A549 (cell line): ENCODE measurements at regions not wholly inside any gene's neighbourhood (a gene's known extent, or its start where the extent isn't known, plus 50 kb on each side); places are given as distances from the start of the nearest gene placed in this dataset.
A peak's percentile ranks its signal among the peaks of the same experiment; 100 is the strongest.

Experiments used
- ATAC-seq, 2 experiments: fragments of 200-7000 bp in 1 of 2; fragments of >200 bp in 1 of 2; cut with Nextera tagmentation in 1 of 2; cut with Tn5 transposase in 1 of 2; 3 replicates each; pipeline versions ENCODE4 v1.8.0 to v1.9.1; 2018 to 2020; ENCODE audit warnings: mild to moderate bottlenecking in 1 of 2, moderate library complexity in 1 of 2
- CTCF ChIA-PET: fragments of 300-600 bp; sonication (Branson Sonifier 250); formaldehyde crosslinking; extraction: SDS; loops from one replicate; lab custom pipeline; 2021; ENCODE audit warnings: antibody characterized with exemption, inconsistent platforms; lab: Yijun Ruan, JAX
- POLR2A ChIA-PET: fragments of 350-600 bp; formaldehyde crosslinking; extraction: SDS; loops from one replicate; lab custom pipeline; 2021; ENCODE audit warnings: antibody characterized with exemption, inconsistent platforms; lab: Yijun Ruan, JAX
- DNase-seq, 2 experiments: peaks; one replicate each; pipeline versions ENCODE4 v3.0.0 to v3.0.0-alpha.2; 2011 to 2016; ENCODE audit warnings: low read depth in 1 of 2, low spot score in 1 of 2
- FAIRE-seq: peaks from 2 replicates; lab custom pipeline; 2011; peaks lifted over from hg19 to GRCh38; lab: Jason Lieb, UNC
- H3K27ac ChIP-seq, 2 experiments: fragments of >200 bp; sonication (Bioruptor Twin); formaldehyde crosslinking; 3 replicates each; pipeline ENCODE4 v1.5.1; 2016 to 2017
- H3K4me1 ChIP-seq: fragments of >200 bp; sonication (Bioruptor Twin); formaldehyde crosslinking; 3 replicates; pipeline ENCODE4 v1.6.1; 2016
- H3K4me2 ChIP-seq: fragments of >200 bp; sonication (Bioruptor Twin); formaldehyde crosslinking; 3 replicates; pipeline ENCODE4 v1.6.1; 2016
- H3K4me3 ChIP-seq: fragments of >200 bp; sonication (Bioruptor Twin); formaldehyde crosslinking; 3 replicates; pipeline ENCODE4 v1.5.1; 2016
- H3K9me3 ChIP-seq: fragments of >200 bp; sonication (Bioruptor Twin); formaldehyde crosslinking; 3 replicates; pipeline ENCODE4 v1.6.1; 2016
- CHD4 ChIP-seq: fragments of 200-600 bp; sonication (generic); IDR thresholded peaks from 2 replicates; pipeline ENCODE4 v1.6.1; 2016; ENCODE audit warnings: antibody characterized with exemption, mild to moderate bottlenecking, borderline replicate concordance
- CTCF ChIP-seq: fragments of >200 bp; sonication (Bioruptor Twin); formaldehyde crosslinking; IDR thresholded peaks from 3 replicates; pipeline ENCODE4 v1.5.1; 2016
- EP300 ChIP-seq, 2 experiments: fragments of >200 bp; sonication (Bioruptor Twin); formaldehyde crosslinking; IDR thresholded peaks; 2 replicates in 1 of 2; 3 replicates in 1 of 2; pipeline ENCODE4 v1.6.1; 2016 to 2017
- ESRRA ChIP-seq: fragments of 150-350 bp; IDR thresholded peaks from 2 replicates; pipeline ENCODE4 v1.6.1; 2014; ENCODE audit warnings: mild to moderate bottlenecking, low read length, borderline replicate concordance
- FOSB ChIP-seq: fragments of 250-450 bp; sonication (Bioruptor Pico); IDR thresholded peaks from 2 replicates; pipeline ENCODE4 v1.5.0; 2020; ENCODE audit warnings: mild to moderate bottlenecking, moderate library complexity
- HES2 ChIP-seq: fragments of >200 bp; sonication (Bioruptor Twin); formaldehyde crosslinking; IDR thresholded peaks from 2 replicates; pipeline ENCODE4 v1.6.1; 2016
- HOXB5 ChIP-seq: fragments of 250-450 bp; sonication (Bioruptor Pico); IDR thresholded peaks from 2 replicates; pipeline ENCODE4 v1.5.0; 2020; ENCODE audit warnings: mild to moderate bottlenecking, moderate library complexity
- KDM1A ChIP-seq: fragments of 200-600 bp; sonication (generic); IDR thresholded peaks from 2 replicates; pipeline ENCODE4 v1.6.1; 2016; ENCODE audit warnings: low read depth, mild to moderate bottlenecking
- MAFK ChIP-seq: fragments of 450-650 bp; IDR thresholded peaks from 2 replicates; pipeline ENCODE4 v1.6.1; 2014; ENCODE audit not compliant: partially characterized antibody
- MAX ChIP-seq: IDR thresholded peaks from 2 replicates; pipeline ENCODE4 v1.6.1; 2012
- MAZ ChIP-seq: fragments of 150-350 bp; IDR thresholded peaks from 2 replicates; pipeline ENCODE4 v1.6.1; 2014; ENCODE audit warnings: antibody characterized with exemption, low read depth, low read length, borderline replicate concordance
- MYC ChIP-seq: IDR thresholded peaks from 2 replicates; pipeline ENCODE4 v1.6.1; 2012; ENCODE audit warnings: mild to moderate bottlenecking, inconsistent platforms, low read length, improper control_type of control experiment, borderline replicate concordance
- NFE2L2 ChIP-seq: fragments of 150-350 bp; conservative IDR thresholded peaks from 2 replicates; pipeline ENCODE4 v1.6.1; 2014; ENCODE audit warnings: low read length
- NPAS2 ChIP-seq: fragments of 250-450 bp; sonication (Bioruptor Pico); IDR thresholded peaks from 2 replicates; pipeline ENCODE4 v1.8.0; 2022; ENCODE audit warnings: mild to moderate bottlenecking, moderate library complexity, borderline replicate concordance
- PHF8 ChIP-seq: fragments of 200-600 bp; sonication (generic); IDR thresholded peaks from 2 replicates; pipeline ENCODE4 v1.6.1; 2016; ENCODE audit warnings: low read depth, mild to moderate bottlenecking, antibody characterized with exemption, moderate library complexity, borderline replicate concordance
- POLR2A ChIP-seq: IDR thresholded peaks from 2 replicates; pipeline ENCODE4 v1.6.1; 2012; ENCODE audit warnings: mild to moderate bottlenecking, low read length
- REST ChIP-seq: fragments of 200-600 bp; sonication (generic); IDR thresholded peaks from 2 replicates; pipeline ENCODE4 v1.6.1; 2016; ENCODE audit warnings: antibody characterized with exemption, mild to moderate bottlenecking, moderate library complexity
- RNF2 ChIP-seq: fragments of 200-600 bp; sonication (generic); IDR thresholded peaks from 2 replicates; pipeline ENCODE4 v1.6.1; 2016; ENCODE audit warnings: low read depth, mild to moderate bottlenecking, antibody characterized with exemption, moderate library complexity, borderline replicate concordance
- TFCP2L1 ChIP-seq: fragments of 250-450 bp; sonication (Bioruptor Pico); IDR thresholded peaks from 2 replicates; pipeline ENCODE4 v1.5.0; 2021; ENCODE audit warnings: mild to moderate bottlenecking
- USF2 ChIP-seq: fragments of 450-650 bp; IDR thresholded peaks from 2 replicates; pipeline ENCODE4 v1.6.1; 2014; ENCODE audit warnings: antibody characterized with exemption
- WGBS: methylation state at CpG from one replicate; pipeline ENCODE4 v1.1.6; 2017; ENCODE audit errors: missing lambda C conversion rate; 5-methylcytosine and 5-hydroxymethylcytosine counted together

GRCh38 chr5:167814828-167815227 lies 476.6 kb upstream of the WWC1 start:
- CTCF ChIA-PET: no interaction called here
- WGBS: 25% methylated on average over 4 of the region's 4 CpGs
- peak in 1 of 2 experiments; percentile 53; a peak in 2 of 6 replicates for ATAC-seq
- no peak overlapping the region for H3K4me3 ChIP-seq
- FAIRE-seq: no peak
- DNase-seq: no peak
- H3K9me3 ChIP-seq: no peaks in the 10 kb centered on the region
- TF ChIP-seq NFE2L2: no peak
- no peak for TF ChIP-seq CTCF
- TF ChIP-seq HOXB5 (CRISPR knock-in tag): no peak
- TF ChIP-seq POLR2A: no peak
- no peak for TF ChIP-seq REST
- TF ChIP-seq MAFK: no peak
- no peak for TF ChIP-seq RNF2
- no peak overlapping the region for H3K27ac ChIP-seq
- H3K4me1 ChIP-seq: peaks cover 15% of the 10 kb centered on the region
- POLR2A ChIA-PET: no interaction called here
- H3K4me2 ChIP-seq: no peak overlapping the region

GRCh38 chr5:167816354-167816753 lies 475.1 kb upstream of the WWC1 start:
- no peak overlapping the region for H3K4me2 ChIP-seq
- no peak for DNase-seq
- no peaks in the 10 kb centered on the region for H3K9me3 ChIP-seq
- POLR2A ChIA-PET: no interaction called here
- TF ChIP-seq ESRRA (no peak), FOSB (CRISPR knock-in tag) (no peak), TFCP2L1 (CRISPR knock-in tag) (no peak), HOXB5 (CRISPR knock-in tag) (no peak), MAZ (no peak), MAX (no peak), KDM1A (no peak), MYC (no peak), NPAS2 (CRISPR knock-in tag) (no peak), EP300 (IDR thresholded peaks at IDR 0.05) (no peak), CTCF (no peak), PHF8 (no peak), HES2 (no peak), CHD4 (no peak), USF2 (no peak)
- TF ChIP-seq, all 56 proteins: peak for 0
- H3K4me3 ChIP-seq: no peak overlapping the region
- 21% methylated on average over 3 of the region's 3 CpGs for WGBS
- FAIRE-seq: no peak
- H3K4me1 ChIP-seq: peaks cover 15% of the 10 kb centered on the region
- no peak overlapping the region for H3K27ac ChIP-seq
- CTCF ChIA-PET: no interaction called here
- no peak for ATAC-seq
